Neural crest cell (in vitro differentiated cells): ENCODE measurements at regions not wholly inside any gene's neighbourhood (a gene's known extent, or its start where the extent isn't known, plus 50 kb on each side); places are given as distances from the start of the nearest gene placed in this dataset.

Experiments used
- DNase-seq: peaks from one replicate; pipeline ENCODE4 v3.0.0; 2021; ENCODE audit warnings: low read depth, mixed read lengths, low spot score
- H3K27ac Mint-ChIP-seq: one replicate; pipeline ENCODE4 v1.8.0; 2021; ENCODE audit warnings: mild to moderate bottlenecking, mixed read lengths; ENCODE audit not compliant: unreplicated experiment
- H3K27me3 Mint-ChIP-seq: 2 replicates; pipeline ENCODE4 v1.8.0; 2021; ENCODE audit warnings: low read depth, mild to moderate bottlenecking, mixed read lengths
- H3K36me3 Mint-ChIP-seq: 2 replicates; pipeline ENCODE4 v1.8.0; 2021; ENCODE audit warnings: low read depth, mild to moderate bottlenecking, mixed read lengths
- H3K4me1 Mint-ChIP-seq: 2 replicates; pipeline ENCODE4 v1.8.0; 2021; ENCODE audit warnings: mixed read lengths
- H3K4me3 Mint-ChIP-seq: one replicate; pipeline ENCODE4 v1.8.0; 2021; ENCODE audit warnings: mild to moderate bottlenecking, mixed read lengths
- H3K9me3 Mint-ChIP-seq: 2 replicates; pipeline ENCODE4 v1.8.0; 2021; ENCODE audit warnings: mixed read lengths
- CTCF ChIP-seq: fragments of 200-600 bp; sonication (generic); conservative IDR thresholded peaks from 2 replicates; pipeline ENCODE4 v1.5.0; 2021; ENCODE audit warnings: antibody characterized with exemption, mild to moderate bottlenecking

- Mint-ChIP-seq H3K27me3 (peaks cover 2% of the 10 kb centered on the region), H3K27ac (no peak overlapping the region), H3K9me3 (no peaks in the 10 kb centered on the region), H3K36me3 (no peaks in the 10 kb centered on the region), H3K4me3 (no peak overlapping the region), H3K4me1 (peaks cover 26% of the 10 kb centered on the region)
- no peak for DNase-seq
- no peak for TF ChIP-seq CTCF
Observed at GRCh38 chrX:39574178-39574577, 523.6 kb downstream of the BCOR start.

GRCh38 chrX:39576041-39576872 is 521.5 kb downstream of the BCOR start:
- no peak for DNase-seq
- H3K36me3 Mint-ChIP-seq, result no peaks in the 10 kb centered on the region
- peaks cover 26% of the 10 kb centered on the region for H3K4me1 Mint-ChIP-seq
- H3K9me3 Mint-ChIP-seq, result no peaks in the 10 kb centered on the region
- no peak overlapping the region for H3K27ac Mint-ChIP-seq
- H3K27me3 Mint-ChIP-seq, result no peaks in the 10 kb centered on the region
- no peak overlapping the region for H3K4me3 Mint-ChIP-seq
- no peak for TF ChIP-seq CTCF

GRCh38 chrX:39577206-39577984 is 520.4 kb downstream of the BCOR start:
- TF ChIP-seq CTCF, result no peak
- no peak for DNase-seq
- H3K4me1 Mint-ChIP-seq, result peaks cover 26% of the 10 kb centered on the region
- no peak overlapping the region for H3K27ac Mint-ChIP-seq
- H3K27me3 Mint-ChIP-seq, result no peaks in the 10 kb centered on the region
- no peaks in the 10 kb centered on the region for H3K9me3 Mint-ChIP-seq
- no peaks in the 10 kb centered on the region for H3K36me3 Mint-ChIP-seq
- H3K4me3 Mint-ChIP-seq, result no peak overlapping the region

GRCh38 chrX:39577985-39578869 is 519.5 kb downstream of the BCOR start:
- Mint-ChIP-seq H3K4me1 (peaks cover 26% of the 10 kb centered on the region), H3K27me3 (no peaks in the 10 kb centered on the region), H3K36me3 (no peaks in the 10 kb centered on the region), H3K9me3 (no peaks in the 10 kb centered on the region), H3K27ac (no peak overlapping the region), H3K4me3 (no peak overlapping the region)
- no peak for DNase-seq
- no peak for TF ChIP-seq CTCF

- H3K4me3 Mint-ChIP-seq, result no peak overlapping the region
- no peak for TF ChIP-seq CTCF
- H3K4me1 Mint-ChIP-seq, result peaks cover 26% of the 10 kb centered on the region
- DNase-seq, result no peak
- no peaks in the 10 kb centered on the region for H3K9me3 Mint-ChIP-seq
- no peaks in the 10 kb centered on the region for H3K27me3 Mint-ChIP-seq
- no peaks in the 10 kb centered on the region for H3K36me3 Mint-ChIP-seq
- peak overlapping the region; percentile 50 for H3K27ac Mint-ChIP-seq
Observed at GRCh38 chrX:39580043-39580442, 517.7 kb downstream of the BCOR start.
